ENCODE measurements at regions not wholly inside any gene's neighbourhood (a gene's known extent, or its start where the extent isn't known, plus 50 kb on each side); places are given as distances from the start of the nearest gene placed in this dataset.
"Not testable (repeated sequence)": the region's sequence is repeated elsewhere in the genome, so short reads cannot be mapped to it uniquely, and the experiment has no call there.

DNA sequence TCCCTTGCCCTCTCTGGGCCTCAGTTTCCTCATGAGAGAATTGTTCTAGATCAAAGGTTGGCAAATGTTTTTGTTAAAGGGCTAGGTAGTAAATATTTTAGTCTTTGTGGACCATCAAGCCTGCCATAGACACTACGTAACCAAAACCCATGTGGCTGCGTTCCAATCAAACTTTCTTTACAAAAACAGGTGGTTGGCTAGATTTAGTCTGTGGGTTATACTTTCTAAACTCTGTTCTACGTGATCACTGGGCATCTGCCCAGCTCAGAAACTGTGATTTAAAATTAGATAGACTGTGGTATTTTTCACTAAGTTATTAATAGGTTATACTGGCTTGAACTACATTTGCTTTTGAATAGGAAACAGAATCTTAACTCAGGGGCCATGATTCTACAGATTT is 149.8 kb upstream of the DCC start:
- no peak for DNase-seq (ENCODE audit: low spot score)

DNA sequence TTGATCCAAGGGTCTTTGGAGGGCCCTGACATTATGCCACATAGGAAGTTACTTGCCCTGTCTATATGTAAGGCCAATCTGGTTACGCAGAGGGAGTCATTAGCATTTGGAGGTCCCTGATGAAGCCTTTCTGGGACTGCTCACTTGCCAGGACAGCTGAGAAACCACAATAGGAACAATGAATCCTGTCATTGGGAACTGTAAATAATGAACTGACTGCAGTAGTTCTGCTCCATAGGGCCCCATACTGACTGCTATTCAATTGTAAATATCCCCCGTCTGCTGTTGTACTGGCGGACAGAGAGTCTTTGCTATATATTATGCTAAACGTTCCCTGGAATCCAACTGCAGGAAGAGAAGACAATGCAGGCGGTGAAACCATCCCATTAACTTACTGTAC is 149.4 kb upstream of the DCC start:
- DNase-seq (ENCODE audit: low spot score) = no peak

DNA sequence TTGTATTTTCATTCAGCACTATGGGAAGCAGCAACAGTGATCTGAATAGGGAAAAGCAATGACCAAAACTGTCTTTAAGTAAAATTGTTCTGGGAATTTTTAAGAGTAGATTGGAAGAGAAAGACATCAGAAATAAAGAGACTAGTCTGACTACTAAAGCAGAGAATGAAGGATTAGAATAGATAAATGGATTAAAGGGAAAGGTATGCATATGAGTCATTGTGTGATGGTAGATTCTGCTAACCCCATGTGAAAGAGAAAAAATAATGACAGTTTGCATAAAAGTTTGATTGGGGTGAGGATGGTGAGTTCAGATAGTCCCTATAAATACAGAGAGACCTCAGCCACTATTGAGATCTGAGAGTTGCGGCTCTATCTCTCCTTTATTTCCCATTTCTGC is 139.6 kb upstream of the DCC start:
- DNase-seq (ENCODE audit: low spot score) = no peak

DNA sequence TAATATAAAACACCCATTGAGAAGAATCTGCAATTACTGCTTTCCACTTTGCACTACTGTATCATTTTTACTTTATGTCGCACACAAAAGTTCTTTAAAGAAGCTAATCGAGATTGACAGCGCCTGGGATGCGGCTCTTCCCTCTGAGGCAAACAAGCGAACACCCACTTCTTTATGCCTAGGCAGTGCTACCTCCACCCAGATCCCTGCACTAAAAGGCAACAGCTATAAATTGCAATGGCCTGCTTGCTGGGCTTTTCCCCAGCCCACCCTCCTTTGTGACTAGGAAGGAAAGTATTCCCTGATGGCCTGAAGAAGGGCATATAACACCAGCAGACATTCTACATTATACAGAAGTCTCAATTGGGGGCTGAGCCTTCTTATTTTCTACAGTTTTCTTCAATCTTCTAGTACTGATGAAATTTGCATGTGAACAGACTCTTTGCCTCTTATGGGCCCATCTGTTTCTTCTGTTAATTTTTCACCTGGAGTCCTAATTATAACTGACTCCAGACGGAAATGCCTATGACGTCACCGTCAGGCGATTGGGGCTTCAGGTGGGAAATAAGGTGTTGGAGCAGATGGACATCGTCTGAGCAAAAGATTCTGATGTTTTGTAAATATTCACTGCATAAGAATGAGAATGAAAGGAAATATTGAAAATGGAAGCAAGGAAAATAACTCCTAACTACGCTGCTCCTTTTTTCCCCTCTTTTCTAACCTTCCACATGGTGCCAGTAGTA is 138.9 kb upstream of the DCC start:
- no peak for DNase-seq (ENCODE audit: low spot score)

DNA sequence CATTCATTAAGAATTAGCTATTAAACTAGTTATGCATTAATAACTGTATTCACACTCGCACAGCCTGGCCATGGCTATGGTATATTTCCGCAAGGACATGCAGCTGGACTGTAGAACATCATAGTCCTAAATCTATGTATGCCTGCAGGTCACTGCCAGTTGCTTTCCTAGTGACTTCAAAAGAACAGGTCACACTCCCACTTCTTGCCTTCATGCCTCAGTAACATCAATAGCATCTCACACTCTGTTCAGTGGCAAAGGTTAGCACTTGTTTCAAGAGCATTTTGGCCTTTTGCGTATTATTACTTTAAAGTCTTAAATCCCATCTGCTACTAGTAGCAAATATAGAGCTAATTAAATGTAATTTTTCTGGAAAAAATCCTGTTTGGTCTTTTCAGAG is 131.4 kb upstream of the DCC start:
- no peak for DNase-seq (ENCODE audit: low spot score)

DNA sequence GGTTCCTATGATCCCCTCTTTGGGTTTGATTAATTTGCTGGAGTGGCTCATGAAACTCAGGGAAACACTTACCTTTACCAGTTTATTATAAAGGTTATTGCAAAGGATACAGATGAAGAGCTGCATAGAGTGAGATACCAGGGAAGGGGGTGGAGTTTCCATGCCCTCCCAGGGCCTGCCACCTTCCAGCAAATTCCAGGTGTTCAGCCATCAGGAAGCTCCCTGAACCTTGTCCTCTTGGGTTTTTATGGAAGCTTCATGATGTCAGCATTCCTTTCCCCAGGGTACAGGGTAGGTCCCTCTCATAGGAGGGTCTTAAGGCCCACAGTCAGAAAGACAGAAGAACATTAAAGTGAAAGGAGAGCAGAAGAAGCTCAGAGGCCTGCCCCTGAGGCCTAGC is 123.9 kb upstream of the DCC start:
- DNase-seq (ENCODE audit: low spot score) = no peak

DNA sequence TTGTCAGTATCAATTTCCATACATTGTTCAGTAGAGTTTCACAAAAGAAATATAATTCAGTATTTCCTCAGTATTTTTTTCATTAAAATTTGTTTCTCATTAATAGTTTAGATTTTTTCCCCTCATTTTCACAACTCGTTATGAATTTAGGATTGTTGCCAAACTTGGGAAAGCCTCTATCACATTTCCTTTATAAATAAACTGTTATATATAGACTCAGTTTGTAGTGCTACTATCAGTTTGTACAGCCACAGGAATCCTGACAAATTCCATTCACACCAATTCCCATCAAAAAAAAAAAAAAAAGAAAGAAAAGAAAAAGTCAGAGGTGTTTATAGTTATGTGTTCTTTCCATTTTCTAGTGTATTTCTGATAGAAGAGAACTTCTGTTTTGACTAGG is 123.3 kb upstream of the DCC start:
- no peak for DNase-seq (ENCODE audit: low spot score)

DNA sequence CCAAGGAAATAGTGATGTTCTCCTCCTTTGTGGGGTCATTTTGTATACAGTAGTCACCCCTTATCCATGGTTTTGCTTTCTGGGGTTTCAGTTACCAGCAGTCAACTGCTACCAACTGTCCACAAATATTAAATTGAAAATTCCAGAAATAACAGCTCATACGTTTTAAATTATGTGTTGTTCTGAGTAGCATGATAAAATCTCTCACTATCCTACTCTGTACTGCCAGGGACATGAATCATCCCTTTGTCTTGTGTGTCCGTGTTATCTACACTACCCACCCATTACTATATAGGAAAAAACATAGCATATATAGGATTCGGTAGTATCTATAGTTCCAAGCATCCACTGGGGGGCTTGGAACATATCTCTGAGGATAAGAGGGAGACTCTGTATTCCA is 120.9 kb upstream of the DCC start:
- no peak for DNase-seq (ENCODE audit: low spot score)

DNA sequence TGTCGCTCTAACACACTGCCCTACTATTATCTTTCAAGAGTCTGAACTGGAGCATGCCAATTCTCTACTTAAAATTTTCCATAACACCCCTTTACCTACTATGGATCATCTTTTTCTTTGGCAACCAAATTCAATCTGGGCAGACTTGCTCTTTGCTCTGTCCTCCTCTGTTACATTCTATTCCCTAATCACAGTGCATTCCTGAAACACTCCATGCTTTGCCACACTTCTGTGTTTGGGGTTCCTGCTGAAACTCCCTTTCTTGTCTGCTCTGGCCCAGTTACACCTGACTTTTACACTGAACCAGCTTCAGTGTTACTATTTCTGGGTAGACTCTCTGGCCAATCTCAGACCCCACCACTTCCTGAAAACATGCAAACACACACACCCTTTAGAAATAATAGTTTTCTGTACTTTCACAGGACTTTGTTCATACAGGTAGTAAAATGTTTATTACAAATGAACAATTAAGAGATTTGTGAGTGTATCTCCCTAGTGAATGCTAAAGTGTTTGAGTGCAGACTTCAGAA is 119.9 kb upstream of the DCC start:
- DNase-seq (ENCODE audit: low spot score) = no peak

DNA sequence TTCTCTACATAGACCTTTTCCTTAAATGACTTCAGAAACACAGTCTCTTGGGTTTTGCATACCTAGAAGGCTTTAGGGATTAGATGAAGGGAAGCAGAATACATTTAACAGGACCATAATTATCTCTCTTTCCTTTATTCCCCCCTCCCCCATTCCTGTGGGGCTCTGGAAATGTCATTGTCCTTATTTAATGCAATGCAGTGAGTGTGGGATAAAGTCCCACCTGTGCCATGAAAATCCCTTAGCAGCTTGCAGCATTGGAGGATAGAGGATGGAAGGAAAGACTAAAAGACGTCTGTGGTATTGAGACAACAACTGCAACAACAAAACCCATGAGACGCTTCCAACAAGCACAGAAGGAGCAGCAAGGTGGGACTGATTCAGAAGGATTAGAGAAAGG is 117.8 kb upstream of the DCC start:
- DNase-seq (ENCODE audit: low spot score) = no peak

DNA sequence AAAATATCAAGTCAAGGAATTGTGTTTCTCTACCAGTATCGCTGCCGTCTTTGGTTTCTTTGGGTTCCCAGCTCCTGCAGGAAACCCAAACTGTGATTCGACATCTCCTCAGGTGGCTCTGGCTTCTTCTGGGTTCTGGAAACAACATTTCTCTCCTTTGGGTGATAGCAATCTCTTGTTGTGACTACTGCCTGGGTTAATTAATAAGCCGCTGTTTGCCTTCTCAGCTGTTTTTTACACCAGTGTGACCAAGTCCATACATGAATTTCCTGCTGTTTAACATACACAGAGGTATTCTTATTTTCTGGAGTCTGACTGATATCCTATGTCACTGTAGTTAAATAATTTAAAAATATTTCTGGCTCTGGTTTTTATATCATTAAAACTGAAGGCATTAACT is 112.5 kb upstream of the DCC start:
- DNase-seq (ENCODE audit: low spot score) = no peak

DNA sequence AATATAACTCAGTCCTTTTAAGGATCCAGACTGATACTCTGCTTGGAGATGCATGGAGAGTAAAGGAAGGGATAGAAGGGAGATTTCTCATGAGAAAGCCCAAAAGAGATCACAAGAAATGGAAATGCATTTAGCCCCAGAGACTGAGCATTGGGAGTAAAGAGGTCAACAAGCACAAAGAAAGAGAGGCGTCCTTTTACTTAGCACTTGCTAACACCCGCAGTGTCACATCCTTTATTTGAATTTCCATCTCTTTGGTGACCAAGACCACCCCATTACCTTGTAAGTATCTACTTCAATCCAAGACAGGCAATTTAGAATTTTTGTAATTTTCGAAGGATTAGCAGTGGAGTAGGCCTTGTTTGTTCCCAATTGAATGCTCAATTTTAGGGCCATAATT is 111.8 kb upstream of the DCC start:
- DNase-seq (ENCODE audit: low spot score) = no peak

DNA sequence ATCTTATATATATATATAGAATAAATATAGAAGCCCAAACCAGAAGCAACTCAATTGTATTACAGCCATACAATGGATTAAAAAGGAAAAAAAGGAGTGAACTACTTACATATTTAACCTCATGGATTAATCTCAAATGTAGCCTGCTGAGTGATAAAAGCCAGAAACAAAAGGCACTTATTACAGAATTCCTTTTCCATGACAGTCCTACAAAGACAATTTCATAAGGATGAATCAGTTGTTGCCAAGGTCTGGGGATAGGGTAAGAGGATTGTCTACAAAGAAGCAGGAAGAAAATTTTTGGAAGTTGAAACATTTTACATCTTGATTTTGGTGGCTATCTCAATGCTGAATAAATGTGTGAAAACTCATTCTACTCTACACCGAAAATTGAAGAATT is 103.9 kb upstream of the DCC start:
- DNase-seq (ENCODE audit: low spot score) = no peak

DNA sequence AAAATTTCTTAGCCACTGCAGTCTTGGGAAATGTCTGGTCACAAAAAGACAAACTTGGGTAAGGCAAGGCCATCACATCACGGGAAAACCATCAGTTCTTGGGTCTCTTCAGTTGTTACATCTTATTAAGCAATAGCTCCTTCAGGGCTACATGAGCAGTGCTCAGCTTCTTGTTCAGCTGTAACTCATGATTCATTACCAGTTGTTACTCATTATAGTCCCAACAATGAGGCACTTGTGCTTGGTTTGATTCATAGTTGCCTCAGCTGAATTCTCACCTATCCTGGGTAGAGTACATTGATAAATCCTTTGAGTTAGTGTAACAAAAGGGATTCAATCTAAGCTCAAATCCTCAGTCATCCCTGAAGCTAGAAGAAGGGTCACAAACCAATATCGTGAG is 102.4 kb upstream of the DCC start:
- no peak for DNase-seq (ENCODE audit: low spot score)

DNA sequence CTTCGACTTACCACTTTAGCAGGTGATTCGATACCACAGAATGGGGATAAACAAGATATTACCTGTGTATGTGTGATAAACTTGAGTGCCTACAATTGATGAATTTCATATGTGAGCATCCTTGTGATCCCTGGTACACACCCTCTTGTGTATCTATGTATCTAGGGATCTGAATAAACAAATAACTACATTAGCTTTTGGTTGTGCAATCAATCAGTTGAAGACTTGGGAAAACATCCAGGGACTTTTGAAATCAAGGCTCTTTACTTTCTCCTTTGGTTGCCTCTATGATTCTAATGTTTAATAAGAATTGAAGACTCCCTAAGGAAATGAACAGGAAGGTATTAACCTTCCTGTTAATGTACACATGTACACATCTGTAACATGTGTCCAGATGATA is 97.3 kb upstream of the DCC start:
- DNase-seq (ENCODE audit: low spot score) = no peak

DNA sequence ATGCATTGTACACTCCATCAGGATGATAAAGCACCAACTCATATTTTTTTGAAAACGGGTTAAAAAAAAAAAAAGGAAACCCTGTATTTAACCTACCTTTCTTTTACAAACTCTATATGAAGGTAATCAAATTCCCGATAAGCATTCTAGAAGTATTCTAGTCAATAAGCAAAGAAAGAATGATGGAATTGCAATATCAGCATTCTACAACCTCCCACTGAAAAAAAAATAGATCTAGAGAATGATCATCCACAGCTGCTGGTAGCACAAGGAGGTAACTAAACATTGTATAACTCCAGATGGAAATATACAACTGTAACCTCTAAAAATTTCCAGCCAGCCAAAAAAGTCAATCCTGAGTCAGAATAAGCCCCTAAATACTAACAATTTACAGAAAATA is 95.3 kb upstream of the DCC start:
- no peak for DNase-seq (ENCODE audit: low spot score)

DNA sequence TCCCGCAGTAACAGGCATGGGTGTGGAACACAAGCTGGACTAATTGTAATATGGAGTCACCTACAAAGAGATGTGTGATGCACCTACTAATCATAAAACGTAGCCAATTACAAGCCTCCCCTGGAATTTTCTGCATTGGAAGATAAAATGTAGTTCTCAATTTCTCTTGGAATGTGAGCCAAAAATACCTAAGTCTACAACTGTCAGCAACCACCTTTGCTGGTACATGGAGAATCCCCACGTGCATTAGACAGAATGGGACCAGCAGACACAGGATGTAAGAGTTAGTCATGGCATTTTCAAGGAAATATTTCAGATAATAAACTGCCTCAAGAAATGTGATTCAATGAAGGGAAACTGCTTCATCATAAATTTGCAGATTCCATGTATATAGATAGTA is 85.6 kb upstream of the DCC start:
- no peak for DNase-seq (ENCODE audit: low spot score)

DNA sequence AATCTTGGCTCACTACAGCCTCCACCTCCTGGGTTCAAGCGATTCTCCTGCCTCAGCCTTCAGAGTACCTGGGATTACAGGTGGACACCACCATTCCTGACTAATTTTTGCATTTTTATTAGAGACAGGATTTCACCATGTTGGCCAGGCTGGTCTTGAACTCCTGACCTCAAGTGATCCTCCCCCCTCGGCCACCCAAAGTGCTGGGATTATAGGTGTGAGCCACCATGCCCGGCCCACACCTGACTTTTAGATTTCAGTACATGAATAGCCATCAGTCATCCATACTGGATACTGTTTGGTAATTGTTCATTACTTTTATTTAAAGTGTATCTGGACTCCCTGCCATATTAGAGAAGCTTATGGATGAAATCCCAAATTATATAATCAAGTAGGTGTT is 82.6 kb upstream of the DCC start:
- DNase-seq (ENCODE audit: low spot score) = not testable (repeated sequence)

DNA sequence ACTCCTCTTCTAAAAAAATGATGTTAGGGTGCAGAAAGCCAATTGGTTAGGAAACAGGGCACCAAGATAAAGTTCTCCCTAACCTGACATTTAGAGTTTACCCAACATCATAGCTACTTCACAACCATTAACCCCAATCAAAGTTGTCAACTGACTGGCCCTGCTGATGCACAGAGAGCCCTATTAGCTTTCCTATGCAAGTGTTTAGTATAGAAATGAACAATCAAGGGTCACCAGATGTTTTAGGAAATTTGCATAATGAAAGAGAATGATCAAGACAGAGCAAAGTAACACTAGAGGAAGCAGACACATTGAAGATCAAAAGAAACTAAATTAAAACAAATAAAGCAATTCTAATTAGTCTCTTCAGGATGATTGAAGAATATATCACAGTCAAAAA is 64.2 kb upstream of the DCC start:
- DNase-seq (ENCODE audit: low spot score) = no peak

DNA sequence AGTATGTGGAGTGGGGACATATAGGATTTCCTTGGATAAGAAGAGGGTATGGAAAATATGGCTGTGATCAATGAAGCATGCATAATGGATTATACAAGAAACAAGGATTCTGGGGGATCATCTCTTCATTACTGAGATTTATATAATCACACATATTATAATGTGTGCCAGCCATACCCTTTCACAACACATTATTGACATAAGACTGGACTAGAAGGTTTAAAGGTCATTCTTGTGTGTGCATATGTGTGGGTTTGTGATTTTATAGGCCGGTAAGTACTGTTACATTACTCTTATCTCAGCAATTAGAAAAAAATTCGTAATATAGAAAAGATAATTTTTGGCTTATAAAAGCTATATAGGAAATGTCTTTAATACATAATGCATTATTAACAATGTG is 62.2 kb upstream of the DCC start:
- no peak for DNase-seq (ENCODE audit: low spot score)

DNA sequence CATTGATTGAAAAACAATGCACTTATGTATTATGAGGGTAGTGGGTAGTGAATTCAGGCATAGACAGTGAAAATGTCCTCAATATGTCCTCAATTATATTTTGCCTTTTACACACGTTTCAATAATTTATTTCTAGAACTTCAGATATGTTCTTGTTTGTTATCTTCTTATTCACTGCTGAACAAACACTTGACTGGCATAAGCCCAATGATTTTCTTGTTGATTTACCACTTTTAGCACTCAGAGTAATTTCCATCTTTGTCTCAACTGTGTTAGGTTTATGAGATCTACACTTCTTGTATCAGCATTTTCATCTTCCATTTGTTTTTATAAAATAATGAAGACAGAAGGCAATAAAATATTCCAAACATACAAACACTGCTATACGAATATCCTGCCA is 61.8 kb upstream of the DCC start:
- DNase-seq (ENCODE audit: low spot score) = no peak

DNA sequence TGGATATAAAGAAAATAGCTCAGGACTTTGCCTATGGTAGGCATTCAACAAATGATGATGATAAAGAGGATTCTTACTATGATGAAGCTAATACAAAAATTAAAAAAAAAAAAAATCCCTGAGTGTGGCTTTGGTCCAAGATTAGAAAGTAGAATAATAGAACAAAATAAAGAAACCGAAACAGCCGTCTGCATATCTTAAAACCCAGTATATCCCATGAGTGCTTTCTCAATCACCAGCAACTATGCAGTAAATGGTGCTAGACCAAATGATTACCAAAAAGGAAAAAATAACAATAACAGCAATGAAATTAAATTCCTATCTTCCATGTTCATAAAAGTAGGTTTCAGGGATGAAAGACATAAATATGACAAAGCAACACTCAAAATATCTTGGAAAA is 59.3 kb upstream of the DCC start:
- no peak for DNase-seq (ENCODE audit: low spot score)

DNA sequence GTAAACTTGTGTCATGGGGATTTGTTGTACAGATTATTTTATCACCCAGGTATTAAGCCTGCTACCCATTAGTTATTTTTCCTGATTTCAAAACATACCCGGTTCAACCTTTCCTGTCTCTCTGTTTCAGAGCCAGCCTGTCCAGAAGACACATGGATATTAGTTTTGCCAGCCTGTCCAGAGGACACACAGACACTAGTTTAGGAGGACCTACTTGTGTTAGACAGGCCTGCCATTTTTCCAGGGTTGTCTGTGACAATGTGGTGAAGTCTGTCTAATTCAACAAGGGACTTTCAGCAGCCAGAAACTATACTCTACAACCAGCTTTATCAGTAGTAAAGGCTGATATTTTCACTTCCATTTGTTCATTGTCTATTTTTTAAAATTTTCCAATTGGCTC is 56.1 kb upstream of the DCC start:
- DNase-seq (ENCODE audit: low spot score) = no peak

DNA sequence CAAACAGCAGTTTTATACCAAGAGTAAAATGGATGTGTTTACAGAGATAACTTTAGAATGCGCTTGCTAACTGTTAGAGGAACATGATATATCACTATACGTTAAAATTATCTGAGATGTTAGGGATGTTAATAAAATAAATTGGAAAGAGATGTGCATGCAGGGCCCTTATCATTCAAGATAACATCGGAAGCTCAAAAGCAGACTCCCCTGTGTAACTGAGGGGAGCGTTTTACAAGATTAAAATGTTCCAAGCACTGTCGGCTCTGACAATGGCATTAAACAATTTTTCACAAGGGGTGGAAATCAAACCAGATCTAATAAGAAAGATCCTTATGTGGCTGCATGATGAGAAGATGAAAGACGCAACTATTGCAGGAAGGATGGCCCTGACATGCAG is 53.3 kb upstream of the DCC start:
- no peak for DNase-seq (ENCODE audit: low spot score)

DNA sequence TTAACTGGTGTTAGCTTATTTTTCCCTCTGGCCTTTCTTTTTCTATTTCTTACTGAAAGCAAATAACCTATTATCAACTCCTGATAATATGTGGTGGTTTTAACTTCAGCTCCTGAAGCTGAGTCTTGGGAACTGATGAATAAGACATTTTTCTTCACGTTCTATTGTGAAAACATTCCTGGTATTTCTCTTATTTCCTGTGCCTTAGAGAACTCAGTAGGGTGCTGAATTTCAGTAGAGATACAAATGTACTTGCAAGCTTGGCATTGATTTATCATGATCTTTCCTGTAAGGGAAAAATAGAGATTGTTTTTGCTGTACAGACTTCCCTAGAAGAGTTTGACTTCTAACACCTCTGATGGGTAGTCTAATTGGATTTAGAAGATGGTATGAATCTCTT is 52.8 kb upstream of the DCC start:
- DNase-seq (ENCODE audit: low spot score) = no peak

Measured in SW480 (cell line).